ENCODE measurements at regions not wholly inside any gene's neighbourhood (a gene's known extent, or its start where the extent isn't known, plus 50 kb on each side); places are given as distances from the start of the nearest gene placed in this dataset.

- Histone ChIP-seq H3K9me3 (no peaks in the 10 kb centered on the region), H3K27me3 (no peaks in the 10 kb centered on the region), H3K4me1 (peaks cover 0 to 21% (median 0%) of the 10 kb centered on the region in 4 donors), H3K36me3 (no peaks in the 10 kb centered on the region), H3K4me3 (no peak overlapping the region), H3K27ac (no peak overlapping the region)
- DNase-seq = no peak
- TF ChIP-seq, protein P1, sequence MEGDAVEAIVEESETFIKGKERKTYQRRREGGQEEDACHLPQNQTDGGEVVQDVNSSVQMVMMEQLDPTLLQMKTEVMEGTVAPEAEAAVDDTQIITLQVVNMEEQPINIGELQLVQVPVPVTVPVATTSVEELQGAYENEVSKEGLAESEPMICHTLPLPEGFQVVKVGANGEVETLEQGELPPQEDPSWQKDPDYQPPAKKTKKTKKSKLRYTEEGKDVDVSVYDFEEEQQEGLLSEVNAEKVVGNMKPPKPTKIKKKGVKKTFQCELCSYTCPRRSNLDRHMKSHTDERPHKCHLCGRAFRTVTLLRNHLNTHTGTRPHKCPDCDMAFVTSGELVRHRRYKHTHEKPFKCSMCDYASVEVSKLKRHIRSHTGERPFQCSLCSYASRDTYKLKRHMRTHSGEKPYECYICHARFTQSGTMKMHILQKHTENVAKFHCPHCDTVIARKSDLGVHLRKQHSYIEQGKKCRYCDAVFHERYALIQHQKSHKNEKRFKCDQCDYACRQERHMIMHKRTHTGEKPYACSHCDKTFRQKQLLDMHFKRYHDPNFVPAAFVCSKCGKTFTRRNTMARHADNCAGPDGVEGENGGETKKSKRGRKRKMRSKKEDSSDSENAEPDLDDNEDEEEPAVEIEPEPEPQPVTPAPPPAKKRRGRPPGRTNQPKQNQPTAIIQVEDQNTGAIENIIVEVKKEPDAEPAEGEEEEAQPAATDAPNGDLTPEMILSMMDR (IDR thresholded peaks at IDR 0.05) = no peak
- intact Hi-C loops (cut with DNase I; ENCODE audit: low total_unique reads) = no loop called here
These were observed 195.7 kb downstream of the KLF12 start for GRCh38 chr13:73938372-73939070.

DNA sequence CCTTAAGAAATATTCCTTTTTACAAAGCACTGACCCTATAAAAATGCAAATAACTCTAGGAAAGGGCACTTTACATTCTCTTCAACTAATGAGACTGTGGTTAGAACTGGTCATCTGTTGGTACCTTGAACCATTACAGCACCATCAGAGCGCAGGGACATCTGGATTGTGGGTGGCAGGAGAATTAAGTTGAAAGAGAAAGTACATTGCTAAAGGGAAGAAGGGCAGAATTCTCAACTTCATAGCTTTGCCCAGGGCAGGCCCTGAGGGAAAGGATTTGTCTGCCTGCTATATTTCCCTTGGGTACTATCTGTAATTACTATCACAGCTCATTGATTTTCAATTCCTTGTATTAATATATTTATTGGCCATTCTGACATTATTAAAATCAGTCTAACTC, 196.8 kb downstream of the KLF12 start:
- H3K9me3 ChIP-seq = no peaks in the 10 kb centered on the region
- no peak for DNase-seq
- no peaks in the 10 kb centered on the region for H3K27me3 ChIP-seq
- intact Hi-C loops (cut with DNase I; ENCODE audit: low total_unique reads) = no loop called here
- no peak overlapping the region for H3K4me3 ChIP-seq
- no peaks in the 10 kb centered on the region for H3K36me3 ChIP-seq
- H3K4me1 ChIP-seq = peaks cover 0 to 16% (median 0%) of the 10 kb centered on the region in 4 donors
- TF ChIP-seq, protein P1 (IDR thresholded peaks at IDR 0.05) = no peak
- no peak overlapping the region for H3K27ac ChIP-seq

DNA sequence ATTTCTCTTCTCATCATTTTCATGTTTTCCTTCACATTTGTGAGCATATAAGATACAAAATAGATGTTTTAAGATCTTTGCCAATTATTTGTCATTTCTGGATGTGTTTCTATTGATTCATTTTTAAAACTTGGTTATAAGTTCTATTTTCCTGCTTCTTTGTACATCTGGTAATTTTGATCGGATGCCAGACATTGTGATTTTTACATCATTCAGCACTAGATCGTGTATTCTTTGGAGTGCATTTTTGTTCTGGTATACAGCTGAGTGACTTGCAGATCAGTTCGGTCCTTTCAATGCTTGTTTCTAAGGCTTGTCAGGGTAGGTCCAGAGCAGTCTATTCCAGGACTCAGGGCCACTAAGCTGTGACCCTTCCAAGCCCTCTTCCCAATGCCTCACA, 198.2 kb downstream of the KLF12 start:
- Histone ChIP-seq H3K9me3 (no peaks in the 10 kb centered on the region), H3K27me3 (no peaks in the 10 kb centered on the region), H3K27ac (no peak overlapping the region), H3K4me3 (no peak overlapping the region), H3K4me1 (peaks cover 0 to 16% (median 0%) of the 10 kb centered on the region in 4 donors), H3K36me3 (no peaks in the 10 kb centered on the region)
- TF ChIP-seq, protein P1 (IDR thresholded peaks at IDR 0.05) = no peak
- no peak for DNase-seq
- intact Hi-C loops (cut with DNase I; ENCODE audit: low total_unique reads) = no loop called here

- Histone ChIP-seq H3K4me3 (no peak overlapping the region), H3K9me3 (no peaks in the 10 kb centered on the region), H3K4me1 (peaks cover 0 to 18% (median 0%) of the 10 kb centered on the region in 4 donors), H3K27me3 (no peaks in the 10 kb centered on the region), H3K36me3 (no peaks in the 10 kb centered on the region), H3K27ac (no peak overlapping the region)
- intact Hi-C loops (cut with DNase I; ENCODE audit: low total_unique reads) = no loop called here
- no peak for DNase-seq
- TF ChIP-seq, protein P1 (IDR thresholded peaks at IDR 0.05) = no peak
These were observed 199.4 kb downstream of the KLF12 start for GRCh38 chr13:73934771-73935170.

GRCh38 chr13:73934215-73934641, 200.0 kb downstream of the KLF12 start:
- TF ChIP-seq, protein P1 (IDR thresholded peaks at IDR 0.05) = no peak
- intact Hi-C loops (cut with DNase I; ENCODE audit: low total_unique reads) = no loop called here

More at GRCh38 chr13:73934215-73934641, 200.0 kb downstream of the KLF12 start:
- no peaks in the 10 kb centered on the region for H3K27me3 ChIP-seq
- H3K9me3 ChIP-seq = no peaks in the 10 kb centered on the region
- no peaks in the 10 kb centered on the region for H3K36me3 ChIP-seq
- peaks cover 0 to 23% (median 0%) of the 10 kb centered on the region in 4 donors for H3K4me1 ChIP-seq
- DNase-seq = no peak
- H3K27ac ChIP-seq = no peak overlapping the region
- H3K4me3 ChIP-seq = no peak overlapping the region

Data from tibial artery (tissue), 4 donors.